ENCODE measurements at regions not wholly inside any gene's neighbourhood (a gene's known extent, or its start where the extent isn't known, plus 50 kb on each side); places are given as distances from the start of the nearest gene placed in this dataset.

- DNase-seq (no peak), ATAC-seq (ENCODE audit: low read depth) (no peak)
- H3K4me3 ChIP-seq (ENCODE audit: control extremely low read depth in 1 of 5, extremely low read depth in 1 of 5, insufficient read depth in 1 of 5, low read depth in 2 of 5, low read length in 4 of 5): no peak overlapping the region
- intact Hi-C loops (cut with micrococcal nuclease): no loop called here
- Mint-ChIP-seq H3K27me3 (peaks cover 10% of the 10 kb centered on the region), H3K9me3 (ENCODE audit: insufficient read depth) (no peaks in the 10 kb centered on the region), H3K4me3 (no peak overlapping the region), H3K27ac (no peak overlapping the region), H3K4me1 (no peaks in the 10 kb centered on the region)
- no peaks in the 10 kb centered on the region for H3K79me2 ChIP-seq (ENCODE audit: control insufficient read depth, insufficient read depth, low read length)
- H3K27ac ChIP-seq (ENCODE audit: low read length in 2 of 2): no peak overlapping the region
- no peaks in the 10 kb centered on the region for H3K27me3 ChIP-seq (replicated peaks in 1 of 4; ENCODE audit: control extremely low read depth in 1 of 4, control insufficient read depth in 3 of 4, insufficient read depth in 4 of 4, low read length in 3 of 4)
- no CpG with 5 or more reads among the region's 2 CpGs for WGBS (ENCODE audit: insufficient coverage)
- ChIA-PET POLR2A (no interaction called here), CTCF (no interaction called here)
- H3K36me3 ChIP-seq (replicated peaks in 1 of 2; ENCODE audit: control extremely low read depth in 1 of 2, control insufficient read depth in 1 of 2, extremely low read depth in 1 of 2, insufficient read depth in 2 of 2, low read length in 1 of 2): no peaks in the 10 kb centered on the region
- H3K4me1 ChIP-seq (ENCODE audit: control insufficient read depth in 2 of 2, insufficient read depth in 2 of 2, low read length in 2 of 2): no peaks in the 10 kb centered on the region
- no peaks in the 10 kb centered on the region for H3K9me3 ChIP-seq (ENCODE audit: control extremely low read depth in 1 of 3, control insufficient read depth in 2 of 3, insufficient read depth in 1 of 3, low read length in 2 of 3)
- no peaks in the 10 kb centered on the region for H4K20me1 ChIP-seq (ENCODE audit: control insufficient read depth, insufficient read depth, low read length, poor library complexity, severe bottlenecking)
- H3K4me2 ChIP-seq (replicated peaks; ENCODE audit: low read depth, low read length, poor library complexity, severe bottlenecking): no peak overlapping the region
- no peak for TF ChIP-seq EZH2 (IDR thresholded peaks at IDR 0.05; ENCODE audit: borderline replicate concordance, insufficient read depth, low read depth, low read length, poor library complexity, severe bottlenecking)
- TF ChIP-seq CTCF (IDR thresholded peaks at IDR 0.05): no peak
- H3K9ac ChIP-seq (ENCODE audit: low read length): no peak overlapping the region
- no peak overlapping the region for H2AFZ ChIP-seq (ENCODE audit: insufficient read depth, low read depth, low read length, poor library complexity, severe bottlenecking)
Observed at GRCh38 chr4:38547052-38547451, 116.9 kb upstream of the KLF3 start.

GRCh38 chr4:38548256-38548655 is 115.7 kb upstream of the KLF3 start:
- Mint-ChIP-seq H3K4me3 (no peak overlapping the region), H3K4me1 (no peaks in the 10 kb centered on the region), H3K9me3 (ENCODE audit: insufficient read depth) (no peaks in the 10 kb centered on the region), H3K27ac (no peak overlapping the region), H3K27me3 (peaks cover 10% of the 10 kb centered on the region)
- H3K4me3 ChIP-seq (ENCODE audit: control extremely low read depth in 1 of 5, extremely low read depth in 1 of 5, insufficient read depth in 1 of 5, low read depth in 2 of 5, low read length in 4 of 5): no peak overlapping the region
- no peaks in the 10 kb centered on the region for H3K9me3 ChIP-seq (ENCODE audit: control extremely low read depth in 1 of 3, control insufficient read depth in 2 of 3, insufficient read depth in 1 of 3, low read length in 2 of 3)
- H3K27ac ChIP-seq (ENCODE audit: low read length in 2 of 2): no peak overlapping the region
- no CpG with 5 or more reads among the region's 3 CpGs for WGBS (ENCODE audit: insufficient coverage)
- no peaks in the 10 kb centered on the region for H3K79me2 ChIP-seq (ENCODE audit: control insufficient read depth, insufficient read depth, low read length)
- POLR2A ChIA-PET: no interaction called here
- TF ChIP-seq CTCF (IDR thresholded peaks at IDR 0.05): no peak
- no peak for TF ChIP-seq EZH2 (IDR thresholded peaks at IDR 0.05; ENCODE audit: borderline replicate concordance, insufficient read depth, low read depth, low read length, poor library complexity, severe bottlenecking)
- H3K36me3 ChIP-seq (replicated peaks in 1 of 2; ENCODE audit: control extremely low read depth in 1 of 2, control insufficient read depth in 1 of 2, extremely low read depth in 1 of 2, insufficient read depth in 2 of 2, low read length in 1 of 2): no peaks in the 10 kb centered on the region
- no peak overlapping the region for H2AFZ ChIP-seq (ENCODE audit: insufficient read depth, low read depth, low read length, poor library complexity, severe bottlenecking)
- DNase-seq (no peak), ATAC-seq (ENCODE audit: low read depth) (no peak)
- H4K20me1 ChIP-seq (ENCODE audit: control insufficient read depth, insufficient read depth, low read length, poor library complexity, severe bottlenecking): no peaks in the 10 kb centered on the region
- intact Hi-C loops (cut with micrococcal nuclease): no loop called here
- no peaks in the 10 kb centered on the region for H3K4me1 ChIP-seq (ENCODE audit: control insufficient read depth in 2 of 2, insufficient read depth in 2 of 2, low read length in 2 of 2)
- CTCF ChIA-PET: no interaction called here
- no peaks in the 10 kb centered on the region for H3K27me3 ChIP-seq (replicated peaks in 1 of 4; ENCODE audit: control extremely low read depth in 1 of 4, control insufficient read depth in 3 of 4, insufficient read depth in 4 of 4, low read length in 3 of 4)
- H3K9ac ChIP-seq (ENCODE audit: low read length): no peak overlapping the region
- no peak overlapping the region for H3K4me2 ChIP-seq (replicated peaks; ENCODE audit: low read depth, low read length, poor library complexity, severe bottlenecking)

All from B cell (primary cell).